ENCODE measurements at regions not wholly inside any gene's neighbourhood (a gene's known extent, or its start where the extent isn't known, plus 50 kb on each side); places are given as distances from the start of the nearest gene placed in this dataset.

GRCh38 chr2:180156651-180157050 is 149.6 kb upstream of the CWC22 start:
- ChIA-PET CTCF (no interaction called here), POLR2A (ENCODE audit: unreplicated experiment) (no interaction called here)
- TF ChIP-seq CTCF (conservative IDR thresholded peaks at IDR 0.05) (no peak), EZH2 (IDR thresholded peaks at IDR 0.05; ENCODE audit: low read depth) (no peak)
- Histone ChIP-seq H3K4me2 (no peak overlapping the region), H3K4me3 (no peak overlapping the region), H3K27me3 (ENCODE audit: insufficient read depth, low read depth) (no peaks in the 10 kb centered on the region), H3K9me3 (ENCODE audit: insufficient read depth, low read depth) (no peaks in the 10 kb centered on the region), H3K79me2 (ENCODE audit: low read depth) (no peaks in the 10 kb centered on the region), H3F3A (ENCODE audit: insufficient read depth, low read depth) (no peaks in the 10 kb centered on the region), H4K20me1 (ENCODE audit: insufficient read depth) (no peaks in the 10 kb centered on the region), H3K9me2 (ENCODE audit: insufficient read depth) (no peaks in the 10 kb centered on the region), H3K36me3 (ENCODE audit: low read depth) (no peaks in the 10 kb centered on the region), H2AFZ (no peak overlapping the region), H3K4me1 (replicated peaks; ENCODE audit: insufficient read depth) (no peaks in the 10 kb centered on the region), H3K27ac (no peak overlapping the region)
- intact Hi-C loops (cut with micrococcal nuclease; ENCODE audit: unreplicated experiment) = no loop called here
- no peak for DNase-seq
- no TSS peak for BruUV-seq (replicated peaks)

GRCh38 chr2:180150606-180151005 is 143.5 kb upstream of the CWC22 start:
- no TSS peak for BruUV-seq (replicated peaks)
- Histone ChIP-seq H3K27ac (no peak overlapping the region), H3K4me1 (replicated peaks; ENCODE audit: insufficient read depth) (no peaks in the 10 kb centered on the region), H3K79me2 (ENCODE audit: low read depth) (no peaks in the 10 kb centered on the region), H4K20me1 (ENCODE audit: insufficient read depth) (no peaks in the 10 kb centered on the region), H3K27me3 (ENCODE audit: insufficient read depth, low read depth) (no peaks in the 10 kb centered on the region), H3K9me2 (ENCODE audit: insufficient read depth) (no peaks in the 10 kb centered on the region), H3F3A (ENCODE audit: insufficient read depth, low read depth) (no peaks in the 10 kb centered on the region), H3K4me2 (no peak overlapping the region), H2AFZ (peak overlapping the region; percentile 29; the same call in 1 of the 2 replicates), H3K4me3 (no peak overlapping the region), H3K9me3 (ENCODE audit: insufficient read depth, low read depth) (no peaks in the 10 kb centered on the region), H3K36me3 (ENCODE audit: low read depth) (no peaks in the 10 kb centered on the region)
- TF ChIP-seq EZH2 (IDR thresholded peaks at IDR 0.05; ENCODE audit: low read depth) (no peak), CTCF (conservative IDR thresholded peaks at IDR 0.05) (no peak)
- intact Hi-C loops (cut with micrococcal nuclease; ENCODE audit: unreplicated experiment) = no loop called here
- ChIA-PET CTCF (no interaction called here), POLR2A (ENCODE audit: unreplicated experiment) (no interaction called here)
- no peak for DNase-seq

- Histone ChIP-seq H4K20me1 (ENCODE audit: insufficient read depth) (no peaks in the 10 kb centered on the region), H3K4me1 (replicated peaks; ENCODE audit: insufficient read depth) (no peaks in the 10 kb centered on the region), H3K4me3 (no peak overlapping the region), H3K79me2 (ENCODE audit: low read depth) (no peaks in the 10 kb centered on the region), H3K27ac (no peak overlapping the region), H3F3A (ENCODE audit: insufficient read depth, low read depth) (no peaks in the 10 kb centered on the region), H3K36me3 (ENCODE audit: low read depth) (no peaks in the 10 kb centered on the region), H3K9me3 (ENCODE audit: insufficient read depth, low read depth) (no peaks in the 10 kb centered on the region), H3K9me2 (ENCODE audit: insufficient read depth) (no peaks in the 10 kb centered on the region), H2AFZ (0 out of 2 replicates have a peak overlapping the region, but pooled peaks have one; percentile 69), H3K27me3 (ENCODE audit: insufficient read depth, low read depth) (no peaks in the 10 kb centered on the region), H3K4me2 (no peak overlapping the region)
- CTCF ChIA-PET = no interaction called here
- POLR2A ChIA-PET (ENCODE audit: unreplicated experiment) = interaction anchor here (0.7 kb wide), 1 partner anchor 462 kb away, joined by 3 read pairs; no protein-coding TSS in a partner anchor
- no TSS peak for BruUV-seq (replicated peaks)
- DNase-seq = no peak
- intact Hi-C loops (cut with micrococcal nuclease; ENCODE audit: unreplicated experiment) = no loop called here
- no peak for TF ChIP-seq EZH2 (IDR thresholded peaks at IDR 0.05; ENCODE audit: low read depth)
- TF ChIP-seq CTCF (conservative IDR thresholded peaks at IDR 0.05) = no peak
These were observed 139.4 kb upstream of the CWC22 start for GRCh38 chr2:180146541-180146940.
